ENCODE measurements at regions not wholly inside any gene's neighbourhood (a gene's known extent, or its start where the extent isn't known, plus 50 kb on each side); places are given as distances from the start of the nearest gene placed in this dataset.
A peak's percentile ranks its signal among the peaks of the same experiment; 100 is the strongest.

GRCh38 chr7:17144322-17144721 lies 154.1 kb upstream of the AHR start:
- Histone ChIP-seq H4K91ac (ENCODE audit: insufficient read length, low read depth, low read length) (no peak overlapping the region), H2BK20ac (ENCODE audit: low read depth, low read length, poor library complexity, severe bottlenecking) (no peak overlapping the region), H3K27ac (ENCODE audit: insufficient read length, low read depth, low read length) (no peak overlapping the region), H3K56ac (ENCODE audit: insufficient read length, low read depth, low read length) (no peak overlapping the region), H3T11ph (ENCODE audit: low read length) (no peak overlapping the region), H3K9me3 (ENCODE audit: control insufficient read depth, low read depth, low read length) (no peaks in the 10 kb centered on the region), H2BK12ac (ENCODE audit: insufficient read length, low read depth, low read length) (no peak overlapping the region), H2AFZ (ENCODE audit: low read length) (peak overlapping the region; percentile 68), H3K79me2 (ENCODE audit: insufficient read depth, low read length) (no peaks in the 10 kb centered on the region), H3K23me2 (ENCODE audit: insufficient read length, low read depth, low read length, poor library complexity, severe bottlenecking) (no peaks in the 10 kb centered on the region), H3K9ac (ENCODE audit: extremely low read depth, insufficient read length, low read length) (no peak overlapping the region), H2AK5ac (ENCODE audit: insufficient read length, low read length) (no peak overlapping the region), H4K5ac (ENCODE audit: insufficient read length, low read depth, low read length) (no peak overlapping the region), H3K79me1 (ENCODE audit: insufficient read depth, low read depth, low read length, poor library complexity, severe bottlenecking) (no peaks in the 10 kb centered on the region), H3K23ac (ENCODE audit: insufficient read length, low read depth, low read length) (no peak overlapping the region), H4K8ac (replicated peaks; ENCODE audit: insufficient read length, low read depth, low read length) (no peak overlapping the region), H3K18ac (ENCODE audit: insufficient read length, low read depth, low read length) (no peak overlapping the region), H3K4ac (ENCODE audit: low read depth, low read length) (no peak overlapping the region), H2BK5ac (ENCODE audit: insufficient read length, low read length) (no peak overlapping the region), H4K20me1 (ENCODE audit: control insufficient read depth, insufficient read depth, insufficient read length) (no peaks in the 10 kb centered on the region), H3K4me1 (ENCODE audit: insufficient read depth, low read length) (no peaks in the 10 kb centered on the region), H3K4me2 (ENCODE audit: insufficient read depth, insufficient read length, low read length) (no peak overlapping the region), H3K27me3 (ENCODE audit: insufficient read depth, low read length) (no peaks in the 10 kb centered on the region), H3K14ac (ENCODE audit: insufficient read depth, low read length) (no peak overlapping the region), H2BK15ac (ENCODE audit: low read depth, low read length) (no peak overlapping the region), H2BK120ac (ENCODE audit: low read depth, low read length, poor library complexity, severe bottlenecking) (no peak overlapping the region)
- no peak for TF ChIP-seq CTCF (conservative IDR thresholded peaks at IDR 0.05)
- no peak overlapping the region for H3K4me3 Mint-ChIP-seq
- no peaks in the 10 kb centered on the region for H3K9me3 Mint-ChIP-seq
- no peaks in the 10 kb centered on the region; the same call in 1 of the 2 replicates for H3K27me3 Mint-ChIP-seq (ENCODE audit: low read depth)
- no CpG with 5 or more reads among the region's 4 CpGs for WGBS (ENCODE audit: extremely low coverage, insufficient read length, low lambda C conversion rate)
- H3K36me3 Mint-ChIP-seq (ENCODE audit: insufficient read depth in 1 of 3, low read depth in 3 of 3) = no peaks in the 10 kb centered on the region
- no peaks in the 10 kb centered on the region for H3K4me1 Mint-ChIP-seq
- DNase-seq = no peak
- no peak overlapping the region for H3K27ac Mint-ChIP-seq
